IPS-18c (cell line): ENCODE measurements at regions not wholly inside any gene's neighbourhood (a gene's known extent, or its start where the extent isn't known, plus 50 kb on each side); places are given as distances from the start of the nearest gene placed in this dataset.
"Not testable (repeated sequence)": the region's sequence is repeated elsewhere in the genome, so short reads cannot be mapped to it uniquely, and the experiment has no call there.

Experiments
- H3K4me3 ChIP-seq: 2 replicates; pipeline ENCODE4 v1.7.0; 2013; ENCODE audit warnings: low read depth, mild to moderate bottlenecking, low read length, moderate library complexity; ENCODE audit not compliant: insufficient read depth
- H3K9me3 ChIP-seq: one replicate; pipeline ENCODE4 v1.6.1; 2013; ENCODE audit warnings: mild to moderate bottlenecking, low read length, moderate library complexity; ENCODE audit not compliant: control insufficient read depth, insufficient read depth

- no peak overlapping the region for H3K4me3 ChIP-seq
- peaks cover 8% of the 10 kb centered on the region for H3K9me3 ChIP-seq
Observed at GRCh38 chrX:150088042-150088441, 149.8 kb upstream of the EOLA2 start.

DNA sequence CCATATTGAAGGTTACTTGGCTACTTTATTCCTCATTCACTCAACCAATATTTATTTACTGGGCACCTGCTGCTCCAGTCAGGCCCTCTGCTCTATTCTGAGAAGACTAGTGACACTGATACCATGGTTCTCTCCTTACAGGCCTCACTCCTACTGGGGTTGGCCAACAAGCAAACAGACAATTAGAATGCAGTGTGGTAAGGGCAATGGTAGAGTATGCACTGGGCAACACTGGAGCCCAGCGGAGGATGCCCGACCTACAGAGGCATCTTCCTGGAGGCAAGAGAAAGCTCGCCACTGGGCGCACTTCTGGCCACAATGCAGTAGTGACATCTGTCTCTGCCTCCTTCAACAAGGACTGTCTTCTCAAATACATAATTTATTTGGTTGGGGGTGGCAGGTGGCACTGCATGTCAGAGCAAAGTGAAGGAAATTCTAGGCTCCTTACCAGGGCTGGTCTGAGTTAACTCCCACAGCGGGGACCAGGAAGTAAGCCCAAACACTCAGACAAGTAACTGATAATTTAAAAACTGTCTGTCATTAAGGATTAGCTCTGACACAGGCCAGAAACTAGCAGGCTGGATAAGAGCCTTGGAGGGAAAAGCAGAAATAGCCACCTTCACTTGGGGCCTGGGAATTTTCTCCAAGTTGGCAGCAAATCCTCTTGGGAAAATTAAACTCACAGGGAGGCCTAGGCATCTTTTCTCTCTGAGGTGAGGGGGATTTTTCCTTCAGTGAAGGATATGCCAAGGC lies 150.7 kb upstream of the EOLA2 start:
- Histone ChIP-seq H3K4me3 (no peak overlapping the region), H3K9me3 (peaks cover 7% of the 10 kb centered on the region)

DNA sequence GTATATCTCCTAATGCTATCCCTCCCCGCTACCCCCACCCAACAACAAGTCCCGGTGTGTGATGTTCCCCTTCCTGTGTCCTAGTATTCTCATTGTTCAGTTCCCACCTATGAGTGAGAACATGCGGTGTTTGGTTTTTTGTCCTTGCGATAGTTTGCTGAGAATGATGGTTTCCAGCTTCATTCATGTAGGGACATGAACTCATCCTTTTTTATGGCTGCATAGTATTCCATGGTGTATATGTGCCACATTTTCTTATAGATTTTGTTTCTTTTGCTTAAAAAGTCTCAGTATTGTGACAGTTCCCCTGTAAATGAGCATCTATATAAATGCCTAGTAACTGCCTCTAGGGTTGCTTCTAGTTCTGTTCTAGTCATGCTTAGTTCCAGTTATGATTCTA lies 153.0 kb upstream of the EOLA2 start:
- H3K9me3 ChIP-seq: peaks cover 11% of the 10 kb centered on the region
- H3K4me3 ChIP-seq: not testable (repeated sequence)

DNA sequence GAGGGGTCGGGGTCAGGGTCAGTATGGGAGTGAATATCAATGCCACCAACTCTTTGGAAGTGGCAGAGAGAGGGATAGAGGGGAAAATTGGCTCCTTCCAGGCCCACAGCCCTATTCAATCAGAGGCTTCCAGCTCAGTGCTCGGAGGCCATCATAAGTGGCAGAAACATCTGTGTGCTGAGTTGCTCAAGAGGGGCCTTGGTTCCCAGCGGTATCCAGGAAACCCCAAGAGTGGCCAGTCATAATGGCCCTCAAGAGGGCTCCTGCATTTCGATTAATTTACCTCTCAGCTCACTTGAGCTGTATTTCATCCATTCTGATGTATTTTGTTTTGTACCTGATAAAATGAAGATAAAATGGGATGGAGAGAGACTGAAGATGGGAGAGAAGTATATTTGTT lies 154.3 kb upstream of the EOLA2 start:
- Histone ChIP-seq H3K4me3 (no peak overlapping the region), H3K9me3 (peaks cover 15% of the 10 kb centered on the region)

GRCh38 chrX:150094375-150094774 lies 156.1 kb upstream of the EOLA2 start:
- Histone ChIP-seq H3K9me3 (peaks cover 15% of the 10 kb centered on the region), H3K4me3 (no peak overlapping the region)

DNA sequence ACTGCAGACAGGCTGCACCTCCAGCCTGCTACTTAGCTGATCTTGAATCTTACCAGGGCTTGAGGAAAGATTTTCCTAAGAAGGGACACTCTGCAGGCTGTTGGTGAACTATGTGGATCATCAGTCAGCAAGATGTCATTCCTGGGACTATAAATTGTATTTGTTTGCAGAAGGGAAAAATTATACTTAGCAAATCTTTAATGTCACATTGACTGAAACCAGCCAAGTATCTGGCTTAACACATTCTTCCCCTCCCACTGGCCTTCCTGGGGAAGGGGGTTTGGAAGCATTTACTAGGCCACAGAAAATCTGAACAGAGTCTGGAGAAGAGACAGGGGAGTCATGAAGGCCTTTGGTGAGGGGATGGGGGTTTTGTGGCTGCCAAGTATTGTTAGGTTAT lies 156.7 kb upstream of the EOLA2 start:
- Histone ChIP-seq H3K9me3 (peaks cover 15% of the 10 kb centered on the region), H3K4me3 (no peak overlapping the region)

DNA sequence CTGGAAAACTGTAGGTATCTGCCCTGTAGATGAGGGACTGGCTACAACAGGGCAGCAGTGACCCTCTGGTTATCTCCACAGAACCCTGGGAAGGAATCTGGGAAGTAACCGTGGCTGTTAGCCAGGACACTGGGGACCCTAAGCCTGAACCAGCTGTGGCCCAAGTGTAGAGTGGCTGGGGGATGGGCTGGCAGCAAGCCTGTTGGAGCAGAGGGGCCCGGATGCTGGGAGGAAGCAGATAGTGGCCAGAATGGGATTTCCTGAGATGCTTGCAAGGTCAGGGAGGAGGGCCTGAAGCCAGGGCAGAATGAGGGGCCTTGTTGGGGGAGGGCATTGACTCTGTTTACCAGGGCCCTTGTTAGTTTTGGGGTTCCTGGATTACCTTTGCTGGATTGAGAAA lies 161.0 kb upstream of the EOLA2 start:
- Histone ChIP-seq H3K9me3 (peaks cover 8% of the 10 kb centered on the region), H3K4me3 (no peak overlapping the region)

GRCh38 chrX:150100261-150100660 lies 162.0 kb upstream of the EOLA2 start:
- peaks cover 4% of the 10 kb centered on the region for H3K9me3 ChIP-seq
- no peak overlapping the region for H3K4me3 ChIP-seq

- peaks cover 2% of the 10 kb centered on the region for H3K9me3 ChIP-seq
- H3K4me3 ChIP-seq: no peak overlapping the region
Observed at GRCh38 chrX:150118476-150118875, 180.2 kb upstream of the EOLA2 start.

DNA sequence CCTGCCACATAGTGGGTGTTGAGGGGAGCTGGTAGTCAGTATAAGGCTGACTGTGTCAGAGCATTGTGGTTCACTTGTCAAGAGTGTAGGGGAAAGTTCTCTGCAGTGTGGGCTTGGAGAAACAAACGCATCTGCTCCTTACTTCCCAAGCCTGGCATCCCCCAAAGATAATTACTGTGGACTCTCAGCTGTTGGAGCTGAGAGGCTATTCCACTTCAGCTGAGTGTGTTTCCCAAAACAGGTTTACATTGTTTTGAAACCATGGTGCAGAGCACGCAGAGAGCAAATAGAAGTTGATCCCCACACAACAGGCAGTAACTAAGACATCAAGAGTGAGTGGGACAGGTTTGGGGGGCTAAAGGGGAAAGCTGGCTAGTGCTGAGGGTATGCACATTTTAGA lies 181.0 kb upstream of the EOLA2 start:
- no peak overlapping the region for H3K4me3 ChIP-seq
- H3K9me3 ChIP-seq: peaks cover 2% of the 10 kb centered on the region

GRCh38 chrX:150125045-150125444 lies 186.8 kb upstream of the EOLA2 start:
- not testable (repeated sequence) for H3K4me3 ChIP-seq, H3K9me3 ChIP-seq

DNA sequence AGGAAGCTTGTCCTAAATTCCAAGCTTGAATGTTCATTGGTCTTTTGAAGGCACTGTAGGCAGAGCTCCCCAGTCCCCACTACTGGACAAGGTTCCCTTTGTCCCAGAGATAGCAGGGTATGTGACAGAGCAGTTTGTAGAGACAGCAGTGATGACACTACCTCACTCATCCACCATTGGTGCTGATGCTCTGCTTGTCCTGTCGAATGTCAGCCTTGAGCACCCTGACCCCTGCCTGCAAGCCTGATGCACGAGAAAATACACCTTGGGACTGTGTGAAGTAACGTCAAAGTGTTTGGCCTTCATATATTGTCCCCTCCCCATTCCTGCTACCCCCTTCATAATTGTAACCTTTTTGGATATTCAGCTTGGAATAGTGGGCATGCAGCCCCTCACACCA lies 188.9 kb upstream of the EOLA2 start:
- no peaks in the 10 kb centered on the region for H3K9me3 ChIP-seq
- no peak overlapping the region for H3K4me3 ChIP-seq

DNA sequence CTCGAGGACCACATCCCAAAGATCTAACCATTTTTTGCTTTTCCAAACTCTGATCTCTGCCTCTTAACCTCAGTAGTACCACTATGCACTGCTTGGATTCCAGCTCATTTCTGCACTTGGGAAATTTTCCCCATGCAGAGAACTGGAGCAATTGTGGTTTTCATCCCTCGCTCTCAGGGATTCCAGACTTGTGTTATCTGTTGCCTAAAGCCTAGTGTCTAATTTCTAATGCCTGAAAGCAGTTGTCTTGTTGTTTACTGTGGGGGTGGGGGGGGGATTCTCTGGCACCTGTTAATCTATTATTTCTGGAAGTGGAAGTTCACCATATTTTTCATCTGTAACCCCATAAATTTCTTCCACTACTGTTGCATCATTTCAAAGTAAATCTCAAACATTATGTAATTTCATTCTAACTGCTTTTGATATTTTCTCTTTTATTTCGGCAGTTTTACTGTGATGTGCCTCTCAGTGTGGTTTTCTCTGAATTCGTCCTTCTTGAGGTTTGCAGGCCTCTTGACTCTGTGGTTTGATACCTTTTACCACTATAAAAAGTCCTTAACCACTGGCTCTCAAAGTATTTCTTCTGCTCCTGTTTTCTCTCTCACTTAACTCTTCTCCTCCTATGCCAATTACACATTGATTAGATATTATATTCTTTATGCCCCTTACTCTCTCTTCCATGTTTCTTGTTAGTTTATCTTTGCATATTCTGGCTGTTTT lies 205.6 kb upstream of the EOLA2 start:
- H3K4me3 ChIP-seq: no peak overlapping the region
- H3K9me3 ChIP-seq: peaks cover 4% of the 10 kb centered on the region

DNA sequence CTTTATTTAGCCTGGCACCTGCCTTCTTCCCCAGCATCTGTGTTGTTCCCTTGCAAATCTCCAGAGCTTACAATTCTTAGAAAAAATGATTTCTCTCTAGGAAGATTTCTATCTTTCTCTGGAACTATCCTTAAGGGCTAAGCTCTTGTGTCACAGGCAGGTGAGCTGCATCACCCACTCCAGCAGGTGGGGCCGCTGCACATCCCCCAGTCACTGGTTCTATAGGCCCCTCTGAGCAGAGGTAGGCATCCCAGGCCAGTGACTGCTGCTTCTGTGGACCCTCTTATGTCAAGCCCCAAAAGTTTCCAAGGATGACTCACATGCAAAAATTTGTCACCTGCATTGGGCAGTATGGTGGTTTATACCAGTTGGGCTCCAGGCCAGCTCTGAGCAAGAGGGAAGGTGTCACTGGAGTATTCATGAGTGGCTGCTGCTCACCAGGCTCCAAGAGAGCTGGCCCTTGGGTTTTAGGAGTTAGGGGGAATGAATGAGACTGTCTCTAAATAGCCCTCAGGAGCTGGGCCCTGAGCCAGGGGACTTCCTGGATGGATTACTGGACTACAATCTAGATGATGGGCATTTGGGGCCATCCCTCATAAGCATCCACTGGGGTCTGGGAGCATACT lies 208.1 kb upstream of the EOLA2 start:
- H3K4me3 ChIP-seq: no peak overlapping the region
- peaks cover 4% of the 10 kb centered on the region for H3K9me3 ChIP-seq

DNA sequence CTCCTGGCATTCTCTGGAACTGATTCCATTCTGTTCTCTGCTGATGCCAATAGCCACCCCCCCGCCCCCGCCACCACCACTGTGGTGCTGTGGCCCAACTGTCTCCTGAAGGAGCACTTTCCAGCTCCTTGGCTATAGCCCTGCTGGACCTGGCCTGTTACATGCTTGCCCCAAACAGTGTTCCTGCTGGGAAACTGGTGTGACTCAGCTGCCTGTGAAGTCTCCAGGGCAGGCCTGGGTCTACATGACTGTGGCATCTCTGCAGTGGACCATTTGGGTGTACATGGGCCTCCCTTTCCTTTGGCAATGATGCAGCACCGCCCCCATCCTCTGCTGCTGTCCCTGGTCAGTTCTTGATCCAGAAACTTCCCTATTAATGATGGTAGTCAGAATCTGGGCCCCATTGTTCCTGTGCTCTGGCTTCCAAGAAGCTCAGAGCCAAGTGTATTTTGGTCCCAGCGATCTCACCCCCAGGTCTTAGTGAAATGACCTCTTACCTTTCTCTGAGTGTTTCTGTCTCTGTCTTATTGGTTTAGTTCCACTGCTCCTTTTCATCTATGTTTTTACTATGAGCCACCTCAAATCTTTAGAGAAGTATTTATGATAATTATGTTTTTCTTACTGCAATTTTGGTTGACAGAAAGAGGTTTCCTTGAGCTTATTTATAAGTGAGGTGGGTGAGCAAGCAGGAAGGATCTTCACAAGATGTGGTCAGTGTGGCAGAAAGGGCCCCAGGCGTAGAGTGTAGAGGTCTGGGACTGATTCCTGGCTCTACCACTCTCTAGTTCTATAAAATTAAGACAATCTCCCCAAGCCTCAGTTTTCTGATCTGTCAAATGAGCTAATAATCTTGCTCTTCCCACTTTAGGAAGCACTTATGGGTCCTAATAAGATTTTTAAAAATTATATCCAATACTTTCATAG lies 210.7 kb upstream of the EOLA2 start:
- H3K9me3 ChIP-seq: peaks cover 4% of the 10 kb centered on the region
- no peak overlapping the region for H3K4me3 ChIP-seq

DNA sequence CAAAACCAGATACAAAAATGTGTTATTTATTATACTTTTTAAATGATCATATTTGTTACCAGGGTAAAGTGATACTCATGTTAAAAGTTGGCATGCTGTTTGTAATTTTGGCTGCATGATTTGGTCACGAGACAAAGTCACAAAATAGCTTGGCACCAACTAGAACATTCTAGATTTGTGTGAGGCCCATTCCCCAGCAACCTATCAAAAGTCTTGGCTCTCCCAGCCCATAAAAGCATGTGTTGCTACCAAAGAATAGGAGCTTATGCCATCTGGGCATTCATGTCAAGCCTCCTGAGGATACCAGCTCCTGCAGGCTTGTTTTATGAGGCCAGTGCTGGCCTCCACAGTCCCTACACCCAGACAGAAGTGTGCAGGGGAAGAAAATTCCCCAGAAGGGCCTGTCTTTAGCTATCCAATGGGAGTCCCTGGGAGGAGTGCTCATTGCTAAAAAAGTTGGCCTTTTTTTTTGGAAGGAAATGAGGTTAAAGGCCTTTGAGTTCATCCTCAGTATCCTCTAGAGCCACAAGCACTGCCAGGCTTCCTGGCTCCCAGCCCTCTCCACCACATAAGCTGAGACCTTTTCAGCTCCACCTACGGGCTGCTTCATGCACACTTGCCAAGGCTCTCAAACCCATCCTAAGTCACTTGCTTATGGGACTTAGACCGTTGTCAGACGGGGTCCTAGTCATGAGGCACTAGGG lies 211.9 kb upstream of the EOLA2 start:
- Histone ChIP-seq H3K4me3 (no peak overlapping the region), H3K9me3 (peaks cover 4% of the 10 kb centered on the region)

- Histone ChIP-seq H3K9me3 (peaks cover 4% of the 10 kb centered on the region), H3K4me3 (no peak overlapping the region; the same call in 1 of the 2 replicates)
Observed at GRCh38 chrX:150150780-150151125, 212.4 kb upstream of the MAMLD1 start.
